Lower leg skin (tissue), 4 donors: ENCODE measurements at regions not wholly inside any gene's neighbourhood (a gene's known extent, or its start where the extent isn't known, plus 50 kb on each side); places are given as distances from the start of the nearest gene placed in this dataset.
A peak's percentile ranks its signal among the peaks of the same experiment; 100 is the strongest.
"Not testable (repeated sequence)": the region's sequence is repeated elsewhere in the genome, so short reads cannot be mapped to it uniquely, and the experiment has no call there.

ENCODE experiments used
- DNase-seq, 2 donors: peaks; one replicate each; pipeline ENCODE4 v3.0.0-alpha.2; 2019; ENCODE audit warnings: low spot score in 2 of 2
- H3K4me3 ChIP-seq: fragments of 200-600 bp; sonication (generic); 2 replicates; pipeline ENCODE4 v1.5.1; 2017; ENCODE audit warnings: mild to moderate bottlenecking, low read depth; ENCODE audit not compliant: poor library complexity, severe bottlenecking
- CTCF ChIP-seq, 3 donors: fragments of 450-650 bp; IDR thresholded peaks; one replicate each; pipeline ENCODE4 v1.5.1; 2016; ENCODE audit warnings: antibody characterized with exemption in 3 of 3, mild to moderate bottlenecking in 3 of 3, moderate library complexity in 2 of 3
- POLR2A ChIP-seq, 2 donors: fragments of 450-650 bp; IDR thresholded peaks; one replicate each; pipeline ENCODE4 v1.6.1; 2016 to 2017; ENCODE audit warnings: antibody characterized with exemption in 2 of 2, mild to moderate bottlenecking in 1 of 2, moderate library complexity in 1 of 2
- WGBS, 2 donors: methylation state at CpG; one replicate each; pipeline ENCODE4 v1.1.5; 2018; 5-methylcytosine and 5-hydroxymethylcytosine counted together
- intact Hi-C: fragments of 100-400 bp; cut with DNase I; formaldehyde crosslinking; loops from one replicate; pipeline ENCODE4 v1.15.0; 2023; ENCODE audit warnings: low total_unique reads

- DNase-seq, result peak in 1 of 2 donors; percentile 85
- H3K4me3 ChIP-seq, result peak overlapping the region; percentile 1
- 72 to 75% methylated on average over 47 of the region's 47 CpGs for WGBS, 2 donors
- intact Hi-C loops, result no loop called here
- no peak for TF ChIP-seq POLR2A (IDR thresholded peaks at IDR 0.05)
- TF ChIP-seq CTCF (IDR thresholded peaks at IDR 0.05), result no peak
Observed at GRCh38 chr21:9838738-9839642, 682.4 kb upstream of the TPTE start.

GRCh38 chr21:9844106-9844505 lies 677.3 kb upstream of the TPTE start:
- 88 to 90% methylated on average over 1 of the region's 1 CpG for WGBS, 2 donors
- H3K4me3 ChIP-seq, intact Hi-C loops: not testable (repeated sequence)
- DNase-seq, result peak in 1 of 2 donors; percentile 78

GRCh38 chr21:9847511-9847910 lies 673.9 kb upstream of the TPTE start:
- H3K4me3 ChIP-seq, intact Hi-C loops: not testable (repeated sequence)
- DNase-seq, result peak in 1 of 2 donors; percentile 82
- 68 to 77% methylated on average over 7 of the region's 7 CpGs for WGBS, 2 donors

- 64% methylated on average over 2 of the region's 2 CpGs for WGBS, 2 donors
- intact Hi-C loops, H3K4me3 ChIP-seq: not testable (repeated sequence)
- DNase-seq, result peak in 1 of 2 donors; percentile 83
Observed at GRCh38 chr21:9851166-9851565, 670.2 kb upstream of the TPTE start.

GRCh38 chr21:9851695-9852094 lies 669.7 kb upstream of the TPTE start:
- H3K4me3 ChIP-seq, intact Hi-C loops: not testable (repeated sequence)
- DNase-seq, result peak in 1 of 2 donors; percentile 69
- 54 to 55% methylated on average over 7 of the region's 7 CpGs for WGBS, 2 donors

- H3K4me3 ChIP-seq, intact Hi-C loops: not testable (repeated sequence)
- WGBS, 2 donors, result 61 to 63% methylated on average over 9 of the region's 9 CpGs
- DNase-seq, result peak in 1 of 2 donors; percentile 65
Observed at GRCh38 chr21:9857563-9857962, 663.8 kb upstream of the TPTE start.

GRCh38 chr21:9859865-9860264 lies 661.5 kb upstream of the TPTE start:
- 69 to 86% methylated on average over 1 of the region's 1 CpG for WGBS, 2 donors
- intact Hi-C loops, DNase-seq, H3K4me3 ChIP-seq: not testable (repeated sequence)

- DNase-seq, result peak in 1 of 2 donors; percentile 78
- intact Hi-C loops, H3K4me3 ChIP-seq: not testable (repeated sequence)
- 56 to 65% methylated on average over 4 of the region's 4 CpGs for WGBS, 2 donors
Observed at GRCh38 chr21:9862456-9862855, 658.9 kb upstream of the TPTE start.

- DNase-seq, H3K4me3 ChIP-seq, intact Hi-C loops: not testable (repeated sequence)
- 71 to 74% methylated on average over 1 of the region's 1 CpG for WGBS, 2 donors
Observed at GRCh38 chr21:9867815-9868214, 653.6 kb upstream of the TPTE start.

- intact Hi-C loops, H3K4me3 ChIP-seq, DNase-seq: not testable (repeated sequence)
- 63 to 68% methylated on average over 8 of the region's 8 CpGs for WGBS, 2 donors
Observed at GRCh38 chr21:9873096-9873495, 648.3 kb upstream of the TPTE start.

- DNase-seq, intact Hi-C loops, H3K4me3 ChIP-seq: not testable (repeated sequence)
- WGBS, 2 donors, result 55 to 59% methylated on average over 5 of the region's 5 CpGs
Observed at GRCh38 chr21:9874136-9874535, 647.2 kb upstream of the TPTE start.

GRCh38 chr21:9881430-9881829 lies 640.0 kb upstream of the TPTE start:
- peak in 1 of 2 donors; percentile 84 for DNase-seq
- intact Hi-C loops, H3K4me3 ChIP-seq: not testable (repeated sequence)
- WGBS, 2 donors, result 58 to 61% methylated on average over 4 of the region's 4 CpGs

GRCh38 chr21:9883047-9883446 lies 638.3 kb upstream of the TPTE start:
- 27 to 38% methylated on average over 2 of the region's 2 CpGs for WGBS, 2 donors
- intact Hi-C loops, DNase-seq, H3K4me3 ChIP-seq: not testable (repeated sequence)

GRCh38 chr21:9883571-9884282 lies 637.7 kb upstream of the TPTE start:
- intact Hi-C loops, H3K4me3 ChIP-seq: not testable (repeated sequence)
- DNase-seq, result peak in 1 of 2 donors; percentile 80
- WGBS, 2 donors, result 56 to 63% methylated on average over 2 of the region's 2 CpGs
